ENCODE measurements at regions not wholly inside any gene's neighbourhood (a gene's known extent, or its start where the extent isn't known, plus 50 kb on each side); places are given as distances from the start of the nearest gene placed in this dataset.

- Histone ChIP-seq H3K4me3 (ENCODE audit: low read length) (no peak overlapping the region), H3K4me1 (ENCODE audit: low read length) (no peaks in the 10 kb centered on the region), H4K20me1 (ENCODE audit: insufficient read depth, low read length) (no peaks in the 10 kb centered on the region), H3K27ac (ENCODE audit: low read length) (no peak overlapping the region), H3K27me3 (replicated peaks; ENCODE audit: insufficient read depth, low read length) (no peaks in the 10 kb centered on the region), H3K9me3 (replicated peaks; ENCODE audit: insufficient read depth, low read length) (no peaks in the 10 kb centered on the region), H2AFZ (ENCODE audit: low read length) (no peak overlapping the region), H3K9ac (ENCODE audit: low read length) (no peak overlapping the region), H3K79me2 (ENCODE audit: low read length) (no peaks in the 10 kb centered on the region), H3F3A (ENCODE audit: insufficient read depth, low read length) (no peaks in the 10 kb centered on the region), H3K9me2 (replicated peaks; ENCODE audit: insufficient read depth, low read length) (no peaks in the 10 kb centered on the region), H3K36me3 (replicated peaks; ENCODE audit: insufficient read depth, low read length) (no peaks in the 10 kb centered on the region), H3K4me2 (ENCODE audit: low read depth, low read length) (no peak overlapping the region)
- DNase-seq, result no peak
- TF ChIP-seq CTCF (IDR thresholded peaks at IDR 0.05; ENCODE audit: low read length) (no peak), EZH2 (optimal IDR thresholded peaks at IDR 0.05; ENCODE audit: low read depth, low read length) (no peak), EZH2phosphoT487 (IDR thresholded peaks at IDR 0.05; ENCODE audit: low read length) (no peak)
Measured at GRCh38 chr3:150330174-150330573, 77.9 kb upstream of the TSC22D2 start.

- no peaks in the 10 kb centered on the region for H3K79me2 ChIP-seq (ENCODE audit: low read length)
- no peaks in the 10 kb centered on the region for H3F3A ChIP-seq (ENCODE audit: insufficient read depth, low read length)
- no peak overlapping the region for H3K27ac ChIP-seq (ENCODE audit: low read length)
- no peaks in the 10 kb centered on the region for H3K36me3 ChIP-seq (replicated peaks; ENCODE audit: insufficient read depth, low read length)
- H3K9me2 ChIP-seq (replicated peaks; ENCODE audit: insufficient read depth, low read length), result no peaks in the 10 kb centered on the region
- no peak overlapping the region for H2AFZ ChIP-seq (ENCODE audit: low read length)
- no peak for DNase-seq
- H3K4me3 ChIP-seq (ENCODE audit: low read length), result no peak overlapping the region
- H3K9me3 ChIP-seq (replicated peaks; ENCODE audit: insufficient read depth, low read length), result no peaks in the 10 kb centered on the region
- H3K4me1 ChIP-seq (ENCODE audit: low read length), result no peaks in the 10 kb centered on the region
- TF ChIP-seq EZH2phosphoT487 (IDR thresholded peaks at IDR 0.05; ENCODE audit: low read length), result no peak
- no peak for TF ChIP-seq EZH2 (optimal IDR thresholded peaks at IDR 0.05; ENCODE audit: low read depth, low read length)
- H4K20me1 ChIP-seq (ENCODE audit: insufficient read depth, low read length), result no peaks in the 10 kb centered on the region
- no peak overlapping the region for H3K9ac ChIP-seq (ENCODE audit: low read length)
- no peaks in the 10 kb centered on the region for H3K27me3 ChIP-seq (replicated peaks; ENCODE audit: insufficient read depth, low read length)
- H3K4me2 ChIP-seq (ENCODE audit: low read depth, low read length), result no peak overlapping the region
Measured at GRCh38 chr3:150329408-150329807, 78.7 kb upstream of the TSC22D2 start.

GRCh38 chr3:150328654-150329040 is 79.5 kb upstream of the TSC22D2 start:
- no peak overlapping the region for H3K9ac ChIP-seq (ENCODE audit: low read length)
- TF ChIP-seq CTCF (IDR thresholded peaks at IDR 0.05; ENCODE audit: low read length), result no peak
- H3K4me1 ChIP-seq (ENCODE audit: low read length), result no peaks in the 10 kb centered on the region
- no peaks in the 10 kb centered on the region for H3K27me3 ChIP-seq (replicated peaks; ENCODE audit: insufficient read depth, low read length)
- no peaks in the 10 kb centered on the region for H3K79me2 ChIP-seq (ENCODE audit: low read length)
- no peak overlapping the region for H3K4me3 ChIP-seq (ENCODE audit: low read length)
- no peak overlapping the region for H2AFZ ChIP-seq (ENCODE audit: low read length)
- no peak overlapping the region for H3K27ac ChIP-seq (ENCODE audit: low read length)
- no peak for DNase-seq
- no peaks in the 10 kb centered on the region for H3K36me3 ChIP-seq (replicated peaks; ENCODE audit: insufficient read depth, low read length)
- no peaks in the 10 kb centered on the region for H3F3A ChIP-seq (ENCODE audit: insufficient read depth, low read length)
- no peak overlapping the region for H3K4me2 ChIP-seq (ENCODE audit: low read depth, low read length)
- no peaks in the 10 kb centered on the region for H3K9me3 ChIP-seq (replicated peaks; ENCODE audit: insufficient read depth, low read length)
- no peaks in the 10 kb centered on the region for H3K9me2 ChIP-seq (replicated peaks; ENCODE audit: insufficient read depth, low read length)
- H4K20me1 ChIP-seq (ENCODE audit: insufficient read depth, low read length), result no peaks in the 10 kb centered on the region

- Histone ChIP-seq H3K27me3 (replicated peaks; ENCODE audit: insufficient read depth, low read length) (no peaks in the 10 kb centered on the region), H3K4me1 (ENCODE audit: low read length) (no peaks in the 10 kb centered on the region), H3K9me2 (replicated peaks; ENCODE audit: insufficient read depth, low read length) (no peaks in the 10 kb centered on the region), H4K20me1 (ENCODE audit: insufficient read depth, low read length) (no peaks in the 10 kb centered on the region), H3K4me3 (ENCODE audit: low read length) (no peak overlapping the region), H2AFZ (ENCODE audit: low read length) (no peak overlapping the region), H3K79me2 (ENCODE audit: low read length) (no peaks in the 10 kb centered on the region), H3K27ac (ENCODE audit: low read length) (no peak overlapping the region), H3K9me3 (replicated peaks; ENCODE audit: insufficient read depth, low read length) (no peaks in the 10 kb centered on the region), H3F3A (ENCODE audit: insufficient read depth, low read length) (no peaks in the 10 kb centered on the region), H3K36me3 (replicated peaks; ENCODE audit: insufficient read depth, low read length) (no peaks in the 10 kb centered on the region), H3K9ac (ENCODE audit: low read length) (no peak overlapping the region), H3K4me2 (ENCODE audit: low read depth, low read length) (no peak overlapping the region)
- no peak for DNase-seq
- TF ChIP-seq EZH2 (optimal IDR thresholded peaks at IDR 0.05; ENCODE audit: low read depth, low read length) (no peak), EZH2phosphoT487 (IDR thresholded peaks at IDR 0.05; ENCODE audit: low read length) (no peak)
Measured at GRCh38 chr3:150327678-150328653, 80.1 kb upstream of the TSC22D2 start.
